SKM-1 (cell line): ENCODE measurements at regions not wholly inside any gene's neighbourhood (a gene's known extent, or its start where the extent isn't known, plus 50 kb on each side); places are given as distances from the start of the nearest gene placed in this dataset.
A peak's percentile ranks its signal among the peaks of the same experiment; 100 is the strongest.

ENCODE experiments used
- DNase-seq: peaks from one replicate; lab custom pipeline; 2025; ENCODE audit not compliant: unreplicated experiment; lab: John Stamatoyannopoulos, UW

DNA sequence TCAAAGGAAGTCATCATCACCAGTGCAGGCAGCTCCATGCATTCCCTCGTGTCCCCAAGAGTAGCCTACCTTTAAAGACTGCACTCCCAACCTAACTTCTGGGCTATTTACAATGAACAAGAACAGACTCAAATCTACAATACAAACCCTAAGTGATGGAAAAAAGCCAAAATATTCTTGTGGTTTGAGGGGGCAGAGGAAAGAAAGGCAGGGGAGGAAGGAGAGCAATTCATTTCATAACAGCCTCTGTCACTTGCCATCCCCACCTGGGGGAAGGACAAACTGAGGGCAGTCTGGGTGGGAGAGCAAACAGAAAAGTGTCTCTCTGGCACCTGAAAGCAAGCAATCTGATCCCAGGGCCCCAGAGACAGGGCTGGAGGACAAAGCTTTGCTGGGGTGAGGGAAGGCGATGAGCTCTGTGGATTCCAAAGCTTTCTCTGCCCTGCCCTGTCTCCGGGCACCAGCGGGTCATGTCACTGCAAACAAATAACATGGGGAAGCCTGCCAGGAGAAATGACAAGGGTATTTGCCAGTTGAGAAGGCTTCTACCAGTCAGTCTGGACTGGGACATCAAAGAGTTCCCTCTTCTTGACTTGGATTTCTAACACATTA is 528.0 kb upstream of the TNP1 start:
- DNase-seq: no peak

DNA sequence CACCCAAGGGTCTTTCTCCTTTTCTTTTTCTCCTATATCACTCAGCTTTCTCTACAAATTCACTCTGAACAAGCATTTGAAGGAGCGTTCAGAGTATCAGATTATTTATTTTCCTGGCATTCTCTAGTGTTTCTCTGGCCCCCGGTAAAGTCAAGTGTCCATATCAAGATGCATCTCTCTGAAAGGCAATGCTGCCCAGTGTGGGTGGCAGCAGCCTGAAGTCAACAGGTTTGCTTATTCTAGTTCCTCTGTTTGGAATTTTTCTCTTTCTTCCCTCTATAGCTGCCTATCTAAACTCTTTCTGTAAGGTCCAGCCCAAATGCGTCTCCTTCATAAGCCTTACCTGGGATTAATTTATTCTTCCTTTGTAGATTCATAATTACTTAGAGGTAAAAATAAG is 526.2 kb upstream of the TNP1 start:
- no peak for DNase-seq

DNA sequence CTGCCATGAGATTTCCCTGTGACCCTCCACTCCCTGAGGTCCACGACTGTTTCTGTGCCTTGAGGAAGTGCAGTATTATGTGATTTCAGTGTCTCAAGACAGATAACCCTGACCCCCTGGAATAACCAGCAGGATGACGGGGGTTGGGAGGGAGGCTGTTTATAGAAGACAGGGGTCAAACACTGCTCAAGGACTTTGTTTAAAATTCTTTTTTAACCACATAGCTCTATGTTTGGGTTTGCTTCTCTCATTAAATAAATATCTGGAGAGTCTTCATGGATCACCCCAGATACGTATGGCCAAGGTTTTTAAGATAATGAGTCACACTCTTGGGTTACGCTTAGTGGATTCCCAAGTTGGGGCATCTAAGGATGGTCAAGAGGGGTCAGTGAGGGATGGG is 523.8 kb upstream of the TNP1 start:
- DNase-seq: no peak

DNA sequence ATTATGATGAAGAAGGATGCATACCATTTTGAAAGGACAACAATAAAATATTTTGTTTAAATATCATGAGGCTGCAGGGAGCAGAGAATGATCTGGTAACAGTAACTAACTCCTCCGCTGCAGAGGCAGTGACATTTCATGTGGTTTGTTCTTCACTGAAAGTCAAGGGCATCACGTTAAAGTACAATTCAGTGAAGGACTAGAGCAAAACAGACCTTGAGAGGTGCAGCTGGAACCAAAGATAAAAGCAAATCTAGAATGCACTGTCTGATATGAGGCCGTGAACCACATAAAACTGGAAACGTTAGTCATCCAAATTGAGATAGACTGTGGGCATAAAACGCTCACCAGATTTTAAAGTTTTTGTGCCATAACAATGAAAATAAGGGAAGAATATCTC is 522.9 kb upstream of the TNP1 start:
- DNase-seq: no peak

DNA sequence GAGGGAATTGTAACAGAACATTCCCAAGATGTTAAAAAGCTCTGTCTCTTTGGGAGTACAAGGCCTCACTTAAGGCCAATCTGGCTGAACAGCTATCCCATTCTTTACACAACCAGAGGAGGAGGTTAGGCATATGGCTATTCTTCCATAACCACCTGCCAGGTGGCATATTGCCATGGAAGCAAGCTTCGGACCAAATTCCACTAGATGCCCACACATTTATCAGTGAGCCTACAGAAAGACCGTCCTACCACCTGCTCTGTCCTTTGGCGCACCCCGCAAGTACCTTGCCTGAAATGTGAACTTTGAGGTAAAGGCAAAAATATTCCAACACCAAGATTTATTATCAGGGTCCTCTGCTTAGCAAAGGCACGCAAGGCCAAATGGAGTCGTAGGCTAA is 519.9 kb upstream of the TNP1 start:
- no peak for DNase-seq

DNA sequence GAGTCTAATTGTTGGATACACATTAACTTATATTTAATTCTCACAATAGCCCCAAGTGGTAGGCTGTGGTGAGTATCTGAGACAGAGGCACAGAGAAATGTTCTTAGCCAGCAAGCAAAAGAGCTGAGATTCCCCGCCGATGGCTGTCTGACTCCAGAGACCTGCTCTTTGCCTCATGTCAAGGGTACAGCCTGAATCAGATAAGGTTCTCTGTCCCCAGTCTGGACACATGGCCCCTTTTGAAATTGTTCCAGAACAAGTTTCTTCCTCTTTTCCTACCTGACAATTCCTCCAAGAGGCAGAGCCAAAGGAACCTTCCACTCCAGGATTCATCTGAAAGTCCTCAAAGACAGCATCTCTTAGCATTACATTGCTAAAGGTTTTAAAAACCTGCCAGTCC is 512.9 kb upstream of the TNP1 start:
- DNase-seq: no peak

DNA sequence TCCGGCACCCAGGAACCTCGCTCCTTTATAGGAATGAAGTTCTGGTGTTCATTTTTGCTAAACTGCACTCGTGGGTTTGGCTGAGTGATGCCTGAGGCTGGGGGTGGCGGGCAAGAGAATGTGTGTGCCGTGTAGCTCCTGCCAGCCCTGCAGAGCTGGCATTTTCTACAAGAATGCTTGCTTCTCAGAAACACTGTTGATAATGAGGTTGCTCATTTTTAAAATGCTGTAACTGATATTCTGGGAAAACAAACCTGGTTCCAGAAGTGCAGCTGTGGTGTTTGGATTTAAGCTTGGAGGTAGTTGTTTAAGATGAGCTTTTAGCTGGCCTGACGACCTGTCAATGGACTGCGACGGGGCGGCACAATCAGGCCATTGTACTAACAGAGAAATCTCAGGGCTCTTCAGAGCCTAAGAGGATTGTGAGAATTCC is 511.9 kb upstream of the TNP1 start:
- no peak for DNase-seq

DNA sequence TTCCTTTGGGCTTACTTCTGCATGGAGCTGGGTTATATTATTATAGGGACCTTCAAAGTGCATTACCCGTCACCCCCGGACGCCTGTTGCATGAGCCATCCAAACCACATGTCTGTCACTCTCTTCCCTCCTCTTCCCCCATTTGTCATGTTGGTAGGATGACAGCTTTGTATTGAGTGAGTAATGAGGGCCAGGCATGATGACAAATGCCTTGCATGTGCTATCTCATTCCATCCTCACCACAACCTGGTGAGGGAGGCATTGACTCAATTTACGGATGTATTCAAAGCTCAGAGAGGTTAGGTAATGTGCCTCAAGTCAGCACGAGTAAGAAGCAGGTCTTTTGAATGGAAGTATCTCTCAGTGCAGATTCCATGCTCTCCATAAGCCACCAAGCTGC is 510.5 kb upstream of the TNP1 start:
- DNase-seq: no peak

DNA sequence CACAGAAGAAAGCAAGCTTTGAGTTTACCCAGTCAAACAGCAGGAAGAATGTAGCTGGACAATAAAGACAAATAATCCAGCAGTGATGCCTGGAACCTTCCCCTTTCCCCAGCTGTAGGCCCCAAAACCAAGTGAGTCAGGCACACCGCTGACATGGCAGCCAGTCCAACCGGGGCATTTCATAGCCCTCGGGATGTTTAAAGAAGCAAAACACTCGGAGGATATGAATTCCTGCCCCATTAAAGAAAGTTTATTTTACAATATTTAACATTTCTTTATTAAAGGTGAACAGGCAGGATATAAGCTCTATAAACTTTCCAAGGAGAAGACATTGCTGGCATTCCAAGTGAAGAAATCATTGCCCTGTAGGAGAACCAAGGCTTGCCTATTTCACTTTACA is 507.6 kb upstream of the TNP1 start:
- no peak for DNase-seq

DNA sequence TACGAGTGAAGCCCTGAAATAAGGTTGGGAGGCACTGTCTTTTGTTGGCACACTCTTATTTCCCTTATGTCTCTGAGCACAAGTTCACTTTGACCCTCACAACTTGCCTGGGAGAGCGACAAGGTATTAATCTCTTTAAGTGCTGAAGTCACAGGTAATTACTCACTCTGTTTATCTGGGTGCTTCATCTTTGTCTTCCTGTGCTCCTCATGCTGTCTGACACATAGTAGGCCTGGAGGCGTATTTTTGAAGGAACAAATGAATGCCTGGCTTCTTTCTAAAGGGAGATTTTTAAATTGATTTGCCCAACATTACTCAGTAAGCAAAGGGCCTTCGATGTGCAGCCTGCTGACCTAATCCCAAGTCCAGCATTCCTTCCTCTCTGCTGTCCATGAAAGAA is 507.1 kb upstream of the TNP1 start:
- DNase-seq: no peak

DNA sequence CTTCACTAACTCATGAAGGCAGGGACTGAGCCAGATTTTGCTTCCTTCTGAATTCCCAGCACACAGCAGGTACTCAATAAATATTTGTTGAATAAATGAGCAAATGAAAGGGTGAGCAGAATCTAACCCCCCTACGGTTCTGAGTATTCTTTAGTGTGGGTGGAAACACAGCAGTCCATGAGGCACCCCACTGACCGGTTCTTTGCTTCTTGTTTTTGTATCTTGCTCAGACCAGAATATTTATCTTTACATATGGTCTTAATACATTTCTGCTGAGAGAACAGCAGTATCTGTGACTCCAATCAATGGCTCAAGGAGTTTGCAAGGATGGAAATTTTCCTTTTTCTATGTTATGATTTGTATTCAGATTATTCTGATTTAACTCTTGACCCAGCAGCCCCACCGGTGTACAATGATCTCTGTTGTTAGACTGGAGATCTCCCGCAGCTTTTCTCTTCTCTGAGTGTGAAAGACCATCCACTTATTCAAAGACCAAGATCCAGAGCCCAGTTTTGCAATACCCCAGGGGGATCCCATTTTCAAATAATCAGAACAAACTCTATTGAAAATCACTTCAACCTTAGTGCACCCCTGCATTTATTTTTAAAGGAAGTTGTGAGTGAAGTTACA is 506.5 kb upstream of the TNP1 start:
- DNase-seq: no peak

DNA sequence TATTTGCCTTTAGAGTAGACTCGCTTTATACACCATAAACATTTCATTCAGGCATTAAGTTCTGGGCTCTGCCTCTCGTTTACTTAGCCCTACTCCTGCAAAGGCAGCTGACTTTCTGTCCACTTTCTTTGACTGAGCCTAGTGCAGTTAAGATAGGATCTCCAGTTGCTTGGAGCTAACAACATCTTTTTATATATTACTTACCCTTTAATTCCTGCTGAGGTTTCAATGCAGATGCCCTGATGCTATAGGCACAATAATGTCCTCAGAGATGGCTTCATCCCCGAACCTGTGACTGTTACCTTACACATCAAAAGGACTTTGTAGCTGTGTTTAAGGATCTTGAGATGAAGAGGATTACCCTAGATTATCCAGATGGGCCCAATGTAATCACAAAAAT is 505.8 kb upstream of the TNP1 start:
- DNase-seq: no peak

DNA sequence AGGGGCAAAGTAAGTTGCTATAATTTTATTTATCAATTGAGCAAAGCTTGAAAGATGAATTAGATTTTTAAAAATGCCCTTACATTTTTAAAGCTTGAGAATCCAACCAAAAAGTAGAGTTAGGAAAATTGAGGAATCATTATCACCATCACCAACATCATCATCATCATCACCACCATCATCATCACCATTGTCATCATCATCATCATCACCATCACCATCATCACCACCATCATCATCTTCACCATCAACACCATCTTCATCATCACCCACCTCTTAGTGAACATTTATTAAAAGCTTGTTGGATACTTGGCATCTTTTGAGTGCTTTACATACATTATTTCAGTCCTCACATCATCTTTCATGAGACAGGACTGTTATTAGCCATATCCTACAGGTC is 504.4 kb upstream of the TNP1 start:
- DNase-seq: no peak

DNA sequence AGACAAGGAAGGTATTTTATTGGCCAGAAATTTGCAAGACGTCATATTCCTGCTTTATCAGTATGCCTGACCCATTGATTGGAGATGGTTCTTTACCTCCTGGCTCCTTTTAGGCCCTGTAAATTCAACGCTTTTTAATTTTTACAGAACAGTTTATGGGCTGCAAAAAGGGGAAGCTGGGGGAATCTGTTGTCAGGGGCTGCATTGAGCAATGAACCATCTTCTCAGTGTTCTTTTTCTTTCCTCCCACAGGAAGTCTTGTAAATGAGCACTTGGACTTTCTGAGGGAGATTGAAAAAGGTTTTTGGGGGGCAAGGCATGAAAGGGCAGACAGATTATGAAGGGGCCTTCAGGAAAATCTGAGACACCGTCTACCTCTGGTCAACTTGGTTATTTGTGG is 503.6 kb upstream of the TNP1 start:
- DNase-seq: peak; percentile 79

DNA sequence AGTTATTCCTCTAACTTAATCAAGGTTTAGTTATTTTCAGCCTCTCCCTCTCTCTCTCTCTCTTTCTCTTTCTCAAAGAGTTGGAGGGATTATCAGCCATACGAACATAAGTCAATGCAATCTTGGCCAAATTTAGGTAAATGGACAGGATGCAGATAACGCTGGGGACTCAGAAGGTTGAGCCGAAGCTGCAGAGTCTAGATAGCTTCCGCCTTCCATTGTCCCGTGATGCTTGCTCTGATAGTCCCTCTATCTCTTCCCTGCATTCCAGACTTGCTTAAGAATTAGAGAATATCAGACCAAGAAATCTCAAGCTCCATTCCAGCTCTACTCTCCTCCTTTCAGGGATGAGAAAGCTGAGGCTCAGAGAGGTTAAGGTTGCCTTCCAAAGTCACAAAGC is 502.8 kb upstream of the TNP1 start:
- DNase-seq: no peak

DNA sequence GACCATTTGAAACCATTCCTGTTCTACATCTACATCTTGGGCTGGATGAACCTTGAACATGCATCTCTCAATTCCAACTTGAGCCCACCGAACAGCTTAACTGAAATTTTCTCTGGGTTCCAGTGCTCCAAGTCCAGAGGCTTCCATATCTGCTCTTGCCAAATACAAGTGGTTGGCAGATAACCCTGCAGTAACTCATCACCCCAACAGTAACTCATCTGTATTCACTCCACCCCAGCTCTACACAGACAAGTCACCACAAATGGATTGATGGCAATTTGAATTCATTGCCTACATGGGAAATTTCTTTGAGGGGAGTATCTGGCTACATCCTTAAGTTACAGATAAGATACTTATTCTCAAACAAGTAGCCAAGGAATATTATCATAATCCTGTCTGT is 502.4 kb upstream of the TNP1 start:
- DNase-seq: no peak

DNA sequence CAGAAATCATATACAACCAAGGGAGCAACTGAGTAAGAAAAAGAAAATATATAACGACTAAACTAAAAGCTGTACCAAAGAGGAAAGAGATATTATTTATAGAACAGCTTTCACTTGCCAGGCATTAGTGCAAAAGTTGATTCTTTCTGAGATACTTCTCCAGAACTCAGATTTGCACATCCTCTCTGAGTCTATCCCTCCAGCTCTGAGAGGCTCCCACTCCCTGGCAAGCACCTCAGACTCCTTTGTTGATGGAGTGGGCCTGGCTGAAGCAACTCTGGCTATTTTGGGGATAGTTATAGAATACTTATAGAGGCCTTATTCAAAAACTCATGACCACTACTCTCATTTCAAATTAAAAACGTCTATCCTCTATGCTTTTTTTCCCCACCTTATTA is 501.6 kb upstream of the TNP1 start:
- DNase-seq: no peak

DNA sequence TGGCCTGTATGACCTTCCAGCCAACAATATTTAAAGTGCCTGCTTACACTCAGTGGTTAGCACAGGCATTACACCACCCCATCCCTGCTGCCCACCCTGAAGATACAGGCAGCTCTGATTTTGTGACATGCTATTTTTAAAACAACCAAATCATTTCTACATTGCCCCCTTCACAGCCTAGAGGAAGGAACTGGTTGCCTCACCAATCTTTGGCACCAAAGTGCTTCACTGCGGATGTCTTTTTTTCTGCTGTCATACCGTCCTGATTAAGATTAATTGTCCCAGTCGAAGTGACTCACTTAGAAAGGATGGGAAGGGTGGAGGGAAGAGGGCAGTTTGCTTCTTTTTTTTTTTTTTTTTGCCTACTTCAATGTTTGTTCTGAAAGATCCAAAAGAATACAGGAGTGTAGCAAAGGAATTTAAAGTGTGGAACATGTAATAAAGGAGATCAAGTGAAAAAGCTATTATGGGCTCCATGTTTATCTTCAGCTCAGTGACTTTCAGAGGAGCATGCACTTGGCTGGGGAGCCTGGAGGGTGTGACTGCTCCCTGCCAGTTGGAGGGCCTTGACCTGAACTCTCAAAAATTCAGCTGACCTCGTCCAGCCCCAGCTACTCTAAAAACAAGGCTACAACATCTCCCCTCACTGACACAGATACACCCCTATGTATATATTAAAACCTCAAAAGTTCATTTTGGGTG is 501.1 kb upstream of the TNP1 start:
- DNase-seq: peak; percentile 17

DNA sequence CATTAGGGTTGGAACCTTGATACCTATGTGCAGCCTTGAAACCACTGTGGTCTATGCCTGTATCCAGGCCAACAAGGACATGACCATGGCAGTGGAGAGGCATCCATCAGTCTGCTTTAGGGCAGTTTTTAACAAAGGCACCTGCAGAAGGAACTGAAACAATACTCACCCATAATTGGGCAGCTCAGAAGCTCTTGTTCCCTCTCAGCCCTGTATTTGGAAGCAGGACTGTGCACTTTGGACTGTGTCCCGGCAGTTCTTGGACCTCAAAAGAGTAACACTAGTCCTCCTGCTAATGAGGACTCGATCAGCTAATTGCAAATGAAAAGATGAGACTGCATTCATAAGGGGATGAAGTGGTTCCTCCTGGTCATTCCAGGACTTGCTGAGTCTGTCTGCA is 500.2 kb upstream of the TNP1 start:
- DNase-seq: no peak

DNA sequence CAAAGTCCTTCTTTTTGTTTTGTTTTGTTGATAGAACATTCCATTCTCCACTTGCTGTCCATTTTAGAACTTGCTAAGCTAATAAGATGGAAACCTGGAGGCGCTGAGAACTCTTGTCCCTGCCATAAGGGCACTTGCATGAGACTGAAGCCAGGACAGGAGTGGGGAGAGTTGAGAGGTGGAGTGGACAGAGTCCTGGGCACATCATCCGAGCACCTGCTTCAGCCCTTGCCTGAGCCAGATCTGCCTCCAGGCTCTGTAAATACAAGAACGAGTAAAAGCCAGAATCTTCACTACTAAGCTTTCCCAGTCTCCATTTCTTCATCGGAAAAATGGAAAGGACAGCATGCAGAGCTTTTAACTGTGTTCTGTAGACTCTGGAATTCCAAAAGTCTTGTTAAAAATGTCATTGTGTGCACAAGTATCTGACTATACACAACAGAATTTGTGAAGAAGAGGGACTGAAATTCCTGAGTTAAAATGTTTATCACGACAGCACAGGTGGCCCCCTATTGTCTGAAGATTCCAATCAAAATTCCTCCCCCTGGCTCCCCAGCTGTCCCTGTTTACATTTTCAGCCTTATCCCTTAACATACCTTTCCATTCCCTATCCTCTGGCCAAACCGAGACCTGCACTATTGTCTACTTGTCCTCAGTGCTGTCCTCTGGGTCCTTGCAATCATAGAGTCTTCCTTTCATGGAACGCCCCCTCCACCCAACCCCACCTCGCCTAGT is 498.2 kb upstream of the TNP1 start:
- no peak for DNase-seq

DNA sequence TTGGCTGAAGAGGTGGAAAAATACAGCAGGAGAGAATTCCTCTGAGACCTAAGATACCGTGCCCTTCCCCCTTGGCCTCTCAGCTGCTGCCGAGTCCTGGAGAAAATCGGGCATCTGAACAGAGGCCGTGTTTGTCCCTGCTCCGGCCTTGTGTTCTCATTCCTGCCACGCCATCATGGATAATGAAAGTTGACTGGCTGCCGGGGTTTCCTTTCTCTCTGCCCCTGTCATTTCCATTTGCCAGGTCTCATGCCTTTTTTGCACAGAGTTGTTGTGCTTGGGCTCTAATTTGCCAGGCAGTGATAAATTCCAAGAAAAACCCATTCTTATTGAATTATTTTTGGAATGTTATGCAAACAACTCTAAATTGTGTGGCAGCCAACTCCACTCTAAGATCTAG is 496.9 kb upstream of the TNP1 start:
- no peak for DNase-seq

DNA sequence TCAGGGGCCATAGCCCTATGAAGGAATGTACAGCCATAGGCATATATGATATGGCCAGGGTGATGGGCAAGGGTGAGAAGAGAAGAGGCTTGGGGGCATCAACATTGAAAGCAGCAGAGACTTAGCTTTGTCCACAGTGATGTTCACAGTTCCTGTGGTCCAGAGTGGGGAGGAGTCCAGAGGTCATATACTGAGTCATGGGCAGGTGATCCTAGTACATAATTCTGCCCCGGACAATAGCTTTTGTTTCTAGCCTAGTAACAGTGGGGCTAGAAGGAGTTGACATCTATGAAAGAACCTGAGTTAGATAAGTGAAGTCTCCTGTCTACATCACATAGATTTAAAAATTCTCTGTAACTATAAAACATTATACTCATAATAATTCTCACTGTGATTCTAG is 496.3 kb upstream of the TNP1 start:
- DNase-seq: no peak
